Osteoblast (primary cell): ENCODE measurements at regions not wholly inside any gene's neighbourhood (a gene's known extent, or its start where the extent isn't known, plus 50 kb on each side); places are given as distances from the start of the nearest gene placed in this dataset.

ENCODE experiments used
- DNase-seq: peaks from one replicate; pipeline ENCODE4 v3.0.0; 2011; ENCODE audit warnings: low spot score, mixed read lengths; ENCODE audit not compliant: insufficient read length; ENCODE audit errors: missing footprints
- H2AFZ ChIP-seq: 2 replicates; pipeline ENCODE4 v1.6.0; 2011; ENCODE audit warnings: mild to moderate bottlenecking, low read length
- H3K27ac ChIP-seq: 2 replicates; pipeline ENCODE4 v1.5.1; 2011; ENCODE audit warnings: mild to moderate bottlenecking, low read depth, low read length, moderate library complexity
- H3K27me3 ChIP-seq: 2 replicates; pipeline ENCODE4 v1.6.0; 2012; ENCODE audit warnings: mild to moderate bottlenecking, control low read depth, inconsistent platforms, low read length, moderate library complexity; ENCODE audit not compliant: insufficient read depth
- H3K36me3 ChIP-seq: 2 replicates; pipeline ENCODE4 v1.5.1; 2011; ENCODE audit warnings: mild to moderate bottlenecking, low read length, control low read depth, moderate library complexity; ENCODE audit not compliant: insufficient read depth
- H3K4me1 ChIP-seq: 2 replicates; pipeline ENCODE4 v1.5.1; 2011; ENCODE audit warnings: mild to moderate bottlenecking, low read length, control low read depth, moderate library complexity; ENCODE audit not compliant: insufficient read depth
- H3K4me2 ChIP-seq: 2 replicates; pipeline ENCODE4 v1.6.0; 2011; ENCODE audit warnings: mild to moderate bottlenecking, low read length; ENCODE audit not compliant: insufficient read depth
- H3K4me3 ChIP-seq: fragments of 200-600 bp; sonication (generic); 3 replicates; pipeline ENCODE4 v1.5.1; 2012; ENCODE audit warnings: mild to moderate bottlenecking, low read length, inconsistent platforms; ENCODE audit not compliant: insufficient read depth
- H3K79me2 ChIP-seq: 2 replicates; pipeline ENCODE4 v1.6.0; 2012; ENCODE audit warnings: mild to moderate bottlenecking, low read length, control low read depth, inconsistent platforms; ENCODE audit not compliant: insufficient read depth
- H3K9me3 ChIP-seq: 2 replicates; pipeline ENCODE4 v1.5.1; 2011; ENCODE audit warnings: low read depth, low read length, control low read depth
- H4K20me1 ChIP-seq: 2 replicates; pipeline ENCODE4 v1.6.0; 2012; ENCODE audit warnings: mild to moderate bottlenecking, low read length, control low read depth; ENCODE audit not compliant: insufficient read depth
- CTCF ChIP-seq: IDR thresholded peaks from 2 replicates; pipeline ENCODE4 v1.5.1; 2011; ENCODE audit warnings: mild to moderate bottlenecking, low read depth, low read length, moderate library complexity; ENCODE audit errors: extremely low read depth

DNA sequence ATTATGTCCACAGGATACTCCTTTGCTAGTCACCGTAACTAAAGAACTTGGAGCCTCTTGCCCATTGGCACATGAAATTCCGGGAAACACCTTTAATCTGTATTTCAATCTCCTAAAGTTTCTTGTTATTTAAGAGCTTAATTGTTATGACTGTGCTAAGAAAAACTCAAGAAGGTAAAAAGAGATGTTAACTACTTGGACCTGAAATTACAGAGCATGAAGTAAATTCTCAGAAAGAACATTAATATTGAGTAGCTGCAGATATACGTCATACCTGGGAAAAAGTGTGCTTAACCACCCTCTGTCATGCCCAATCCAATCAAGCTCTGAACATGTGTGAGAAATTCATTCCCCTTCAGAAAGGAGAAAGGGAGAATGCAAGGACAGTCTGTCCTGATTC, 394.9 kb upstream of the PTGER4 start:
- no peaks in the 10 kb centered on the region for H3K36me3 ChIP-seq
- no peak overlapping the region for H3K27ac ChIP-seq
- H3K4me2 ChIP-seq: no peak overlapping the region
- no peak for TF ChIP-seq CTCF
- H3K27me3 ChIP-seq: no peaks in the 10 kb centered on the region
- no peak overlapping the region for H2AFZ ChIP-seq
- H3K4me3 ChIP-seq: no peak overlapping the region
- H3K9me3 ChIP-seq: no peaks in the 10 kb centered on the region
- DNase-seq: no peak
- no peaks in the 10 kb centered on the region for H3K4me1 ChIP-seq
- no peaks in the 10 kb centered on the region for H4K20me1 ChIP-seq
- no peaks in the 10 kb centered on the region for H3K79me2 ChIP-seq

DNA sequence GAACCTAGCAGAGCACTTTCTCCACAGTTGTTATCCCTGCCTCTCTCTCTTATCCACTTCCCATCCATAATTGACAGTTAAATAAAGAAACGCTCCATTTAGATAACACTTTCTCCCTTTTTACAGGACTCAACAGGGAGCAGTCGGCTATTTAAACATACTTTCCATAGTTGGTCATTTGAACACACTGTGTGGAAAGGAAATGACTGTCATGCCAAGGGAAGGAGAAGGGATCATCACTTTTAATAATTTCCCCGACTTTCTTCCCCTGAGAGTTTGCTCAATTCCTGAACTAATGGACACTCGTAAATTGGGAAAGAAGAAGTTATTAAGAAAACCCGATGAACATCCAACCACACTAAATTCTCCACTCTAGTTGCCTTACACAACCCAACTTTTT, 400.8 kb upstream of the PTGER4 start:
- no peaks in the 10 kb centered on the region for H3K79me2 ChIP-seq
- no peak for DNase-seq
- H3K27me3 ChIP-seq: no peaks in the 10 kb centered on the region
- no peaks in the 10 kb centered on the region for H3K4me1 ChIP-seq
- no peak overlapping the region for H3K4me2 ChIP-seq
- no peaks in the 10 kb centered on the region for H3K36me3 ChIP-seq
- H3K27ac ChIP-seq: no peak overlapping the region
- H3K9me3 ChIP-seq: no peaks in the 10 kb centered on the region
- no peak overlapping the region for H3K4me3 ChIP-seq
- TF ChIP-seq CTCF: no peak
- no peaks in the 10 kb centered on the region for H4K20me1 ChIP-seq
- H2AFZ ChIP-seq: no peak overlapping the region

GRCh38 chr5:40277161-40277906, 402.4 kb upstream of the PTGER4 start:
- H3K27me3 ChIP-seq: no peaks in the 10 kb centered on the region
- H3K79me2 ChIP-seq: no peaks in the 10 kb centered on the region
- no peak for DNase-seq
- no peaks in the 10 kb centered on the region for H3K4me1 ChIP-seq
- no peaks in the 10 kb centered on the region for H4K20me1 ChIP-seq
- H3K27ac ChIP-seq: no peak overlapping the region
- H3K36me3 ChIP-seq: no peaks in the 10 kb centered on the region
- H2AFZ ChIP-seq: no peak overlapping the region
- H3K4me2 ChIP-seq: no peak overlapping the region
- TF ChIP-seq CTCF: no peak
- no peak overlapping the region for H3K4me3 ChIP-seq
- H3K9me3 ChIP-seq: no peaks in the 10 kb centered on the region

- H3K4me3 ChIP-seq: no peak overlapping the region
- TF ChIP-seq CTCF: no peak
- H3K4me2 ChIP-seq: no peak overlapping the region
These were observed 403.2 kb upstream of the PTGER4 start for GRCh38 chr5:40276426-40277102.

More at GRCh38 chr5:40276426-40277102, 403.2 kb upstream of the PTGER4 start:
- Histone ChIP-seq H4K20me1 (no peaks in the 10 kb centered on the region), H3K27ac (no peak overlapping the region), H3K36me3 (no peaks in the 10 kb centered on the region), H3K9me3 (no peaks in the 10 kb centered on the region), H3K4me1 (no peaks in the 10 kb centered on the region), H2AFZ (no peak overlapping the region), H3K79me2 (no peaks in the 10 kb centered on the region), H3K27me3 (no peaks in the 10 kb centered on the region)
- no peak for DNase-seq
